Epidermal melanocyte (primary cell): ENCODE measurements at regions not wholly inside any gene's neighbourhood (a gene's known extent, or its start where the extent isn't known, plus 50 kb on each side); places are given as distances from the start of the nearest gene placed in this dataset.

Source experiments
- DNase-seq: peaks from one replicate; pipeline ENCODE4 v3.0.0; 2011; ENCODE audit warnings: low spot score; ENCODE audit not compliant: insufficient read length

GRCh38 chr3:72568083-72568482, 280.2 kb downstream of the SHQ1 start:
- no peak for DNase-seq

- no peak for DNase-seq
Observed at GRCh38 chr3:72567474-72567873, 280.8 kb downstream of the SHQ1 start.

GRCh38 chr3:72565593-72565992, 282.7 kb downstream of the SHQ1 start:
- no peak for DNase-seq

DNA sequence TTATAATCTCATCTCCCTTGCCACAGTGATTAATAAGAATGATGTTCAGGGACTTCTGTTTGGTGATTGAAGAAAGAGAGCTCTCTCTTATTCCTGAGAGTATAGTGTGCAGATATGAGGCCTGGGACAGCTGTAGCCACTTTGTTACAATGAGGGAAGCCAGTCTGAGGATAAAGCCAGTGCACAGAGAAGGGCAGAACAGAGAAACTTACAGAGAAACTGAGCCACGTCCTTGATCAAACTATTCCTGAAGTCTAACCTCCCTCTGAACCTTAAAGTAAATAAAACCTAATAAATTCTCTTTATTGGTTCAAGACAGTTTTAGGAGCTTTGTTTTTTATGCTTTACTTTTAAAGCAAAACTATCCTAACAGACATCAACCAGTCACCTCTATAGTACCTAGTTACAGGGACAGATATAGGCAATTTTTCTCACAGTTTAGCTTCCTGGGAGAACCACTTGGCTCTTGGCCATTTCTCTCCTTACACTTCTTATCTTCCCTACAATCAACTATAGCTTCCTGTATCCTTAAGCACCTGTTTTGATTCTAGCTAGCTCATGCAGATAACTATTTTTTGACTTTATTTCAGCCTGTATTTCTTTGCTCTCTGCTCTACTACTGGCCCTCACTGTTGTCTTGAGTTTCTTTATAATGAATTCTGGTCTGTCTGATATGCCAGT, 284.4 kb downstream of the SHQ1 start:
- DNase-seq: no peak

DNA sequence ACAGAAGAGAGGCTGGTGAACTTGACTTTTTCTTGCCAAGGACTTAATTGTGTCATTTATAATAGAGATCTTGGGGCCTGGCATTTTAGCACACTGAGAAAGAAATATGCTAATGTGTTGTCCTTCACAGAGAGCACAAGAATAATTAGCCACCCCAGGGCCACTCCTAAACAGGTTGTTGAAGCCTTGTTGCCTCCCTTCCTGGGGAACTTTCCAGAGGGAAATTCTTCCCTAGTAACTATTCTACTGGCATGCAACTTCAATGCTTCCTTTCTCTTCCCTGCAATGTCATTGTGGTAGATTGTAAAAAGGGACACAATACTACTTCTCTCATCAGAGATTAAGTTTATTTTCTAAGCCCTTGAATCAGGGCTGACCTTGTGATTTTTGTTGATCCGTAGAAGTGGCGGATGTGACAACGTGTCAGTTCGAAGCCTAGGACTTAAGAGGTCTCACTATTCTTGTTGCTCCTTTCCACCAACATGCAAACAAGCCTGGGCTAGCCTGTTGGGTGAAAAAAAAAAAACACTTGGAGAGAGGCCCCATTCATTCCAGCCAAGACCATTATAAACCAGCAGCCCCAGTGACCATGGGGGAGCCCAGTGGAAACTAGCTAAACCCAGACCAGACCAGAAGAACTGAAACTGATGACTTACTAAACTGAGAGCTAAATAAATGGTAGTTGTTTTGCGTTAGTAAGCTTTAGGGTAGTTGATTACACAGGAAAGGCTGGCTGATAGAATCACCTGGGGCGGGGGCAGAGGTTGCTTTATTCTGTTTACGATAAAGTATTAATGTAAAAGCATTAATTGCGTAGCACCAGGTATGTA, 287.2 kb downstream of the SHQ1 start:
- DNase-seq: no peak

GRCh38 chr3:72559385-72559784, 288.9 kb downstream of the SHQ1 start:
- no peak for DNase-seq

GRCh38 chr3:72558001-72558400, 290.2 kb downstream of the SHQ1 start:
- no peak for DNase-seq

- no peak for DNase-seq
Observed at GRCh38 chr3:72555714-72556113, 292.5 kb downstream of the SHQ1 start.

GRCh38 chr3:72554689-72555088, 293.6 kb downstream of the SHQ1 start:
- no peak for DNase-seq

DNA sequence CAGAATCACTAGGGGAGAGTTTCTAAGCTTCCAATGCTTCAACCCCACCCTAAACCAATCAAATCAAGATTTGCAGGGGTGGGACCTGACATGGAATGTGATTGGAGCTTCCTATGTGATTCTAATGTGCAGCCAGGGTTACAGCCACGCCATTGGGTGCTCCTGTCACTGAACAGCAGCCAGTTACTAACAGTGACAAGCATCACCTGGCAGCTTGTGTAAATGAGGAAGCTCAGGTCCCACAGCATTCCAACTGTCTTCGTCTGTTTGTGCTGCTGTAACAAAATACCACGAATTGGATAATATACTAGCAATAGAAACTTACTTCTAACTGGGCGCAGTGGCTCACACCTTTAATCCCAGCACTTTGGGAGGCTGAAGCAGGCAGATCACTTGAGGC, 294.9 kb downstream of the SHQ1 start:
- DNase-seq: no peak

DNA sequence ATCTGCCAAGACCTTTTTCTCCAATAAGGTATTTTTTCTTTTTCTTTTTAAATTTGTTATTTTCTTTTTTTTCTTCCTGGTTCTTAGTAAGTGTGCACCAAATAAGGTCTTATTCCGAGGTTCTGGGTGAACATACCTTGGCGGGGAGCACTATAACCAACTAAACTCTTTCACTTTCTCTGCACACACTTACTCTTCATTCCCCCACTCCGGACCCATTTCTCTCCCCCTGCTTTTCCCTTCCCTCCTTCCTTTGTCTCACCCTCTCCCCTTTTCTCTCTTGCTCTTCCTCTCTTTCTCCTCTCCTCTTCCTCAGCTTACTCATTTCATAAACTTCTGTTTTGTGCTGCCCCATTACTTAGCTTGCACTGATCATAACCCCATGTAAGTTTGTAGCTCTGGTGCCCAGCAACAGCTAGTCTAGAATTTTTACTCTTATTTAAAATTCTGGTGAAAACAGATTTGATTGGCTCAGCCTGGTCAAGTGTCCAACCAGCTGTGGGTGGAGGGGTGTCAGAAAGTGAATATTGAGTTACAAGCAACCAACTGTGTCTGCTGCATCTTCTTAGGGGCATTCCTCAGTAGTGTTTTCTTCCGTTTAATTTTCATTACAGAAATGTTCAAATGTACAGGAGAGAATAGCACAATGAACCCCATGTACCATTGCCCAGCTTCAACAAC, 297.5 kb downstream of the SHQ1 start:
- DNase-seq: no peak

GRCh38 chr3:72549761-72550581, 298.3 kb downstream of the SHQ1 start:
- no peak for DNase-seq

DNA sequence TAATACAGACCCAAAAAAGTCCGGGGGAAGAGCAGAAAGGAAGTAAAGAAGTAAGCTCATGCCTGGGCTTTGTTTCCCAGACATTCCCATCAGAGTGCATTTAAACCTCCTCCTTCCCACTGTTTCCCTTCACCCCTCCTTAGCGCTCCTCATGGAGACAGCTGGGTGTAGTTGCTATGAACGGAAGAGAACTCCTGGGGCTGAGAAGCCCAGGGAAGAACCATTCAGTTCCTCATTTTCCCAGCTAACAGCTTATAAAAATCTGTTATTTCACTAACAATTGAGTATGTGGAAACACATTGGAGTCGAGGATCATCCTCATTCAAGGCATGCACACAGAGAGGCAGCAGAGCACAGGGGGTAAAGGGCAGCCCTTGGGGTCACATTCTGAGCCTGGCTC, 299.3 kb downstream of the SHQ1 start:
- no peak for DNase-seq

GRCh38 chr3:72548461-72548860, 299.8 kb downstream of the SHQ1 start:
- no peak for DNase-seq

DNA sequence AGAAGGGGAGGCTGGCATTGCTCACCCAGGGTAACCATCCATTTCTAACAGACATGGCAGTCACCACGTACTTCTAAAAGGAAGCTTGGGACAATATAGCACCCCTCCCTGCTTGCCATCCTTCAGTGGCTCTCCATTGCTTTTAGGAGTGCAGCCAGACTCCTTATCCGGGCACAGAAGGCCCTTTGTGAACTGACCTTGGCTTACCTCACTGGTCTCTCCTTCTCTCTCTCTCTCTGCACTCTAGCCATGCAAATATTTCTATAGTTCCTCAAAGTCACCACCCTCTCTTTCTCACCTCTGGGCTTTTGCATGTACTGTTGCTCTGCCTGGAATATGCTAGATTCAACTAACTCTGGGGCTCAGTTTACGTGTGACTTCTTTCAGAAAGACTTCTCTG, 301.1 kb downstream of the SHQ1 start:
- no peak for DNase-seq

- no peak for DNase-seq
Observed at GRCh38 chr3:72544239-72544638, 304.0 kb downstream of the SHQ1 start.

GRCh38 chr3:72543246-72543645, 305.0 kb downstream of the SHQ1 start:
- no peak for DNase-seq

- no peak for DNase-seq
Observed at GRCh38 chr3:72542781-72543180, 305.5 kb downstream of the SHQ1 start.

DNA sequence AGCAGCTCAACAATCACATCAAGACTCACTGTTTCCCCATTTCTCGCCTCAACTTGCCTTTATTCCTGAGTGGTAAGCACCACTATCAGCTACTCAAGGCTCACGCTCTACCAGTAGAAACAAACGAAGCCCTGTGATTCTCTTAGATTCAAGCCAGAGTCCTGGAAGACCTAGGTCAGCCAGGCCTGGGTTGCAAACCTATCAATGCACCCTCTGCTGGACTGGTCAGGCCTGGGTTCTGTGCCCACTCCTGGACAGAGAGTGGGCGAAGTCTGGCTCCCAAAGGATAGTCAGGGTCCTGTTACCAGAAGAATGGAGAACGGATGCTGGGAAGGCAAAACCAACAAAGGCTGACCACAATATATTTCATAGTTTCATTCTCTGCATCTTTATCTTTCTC, 308.4 kb downstream of the SHQ1 start:
- no peak for DNase-seq

DNA sequence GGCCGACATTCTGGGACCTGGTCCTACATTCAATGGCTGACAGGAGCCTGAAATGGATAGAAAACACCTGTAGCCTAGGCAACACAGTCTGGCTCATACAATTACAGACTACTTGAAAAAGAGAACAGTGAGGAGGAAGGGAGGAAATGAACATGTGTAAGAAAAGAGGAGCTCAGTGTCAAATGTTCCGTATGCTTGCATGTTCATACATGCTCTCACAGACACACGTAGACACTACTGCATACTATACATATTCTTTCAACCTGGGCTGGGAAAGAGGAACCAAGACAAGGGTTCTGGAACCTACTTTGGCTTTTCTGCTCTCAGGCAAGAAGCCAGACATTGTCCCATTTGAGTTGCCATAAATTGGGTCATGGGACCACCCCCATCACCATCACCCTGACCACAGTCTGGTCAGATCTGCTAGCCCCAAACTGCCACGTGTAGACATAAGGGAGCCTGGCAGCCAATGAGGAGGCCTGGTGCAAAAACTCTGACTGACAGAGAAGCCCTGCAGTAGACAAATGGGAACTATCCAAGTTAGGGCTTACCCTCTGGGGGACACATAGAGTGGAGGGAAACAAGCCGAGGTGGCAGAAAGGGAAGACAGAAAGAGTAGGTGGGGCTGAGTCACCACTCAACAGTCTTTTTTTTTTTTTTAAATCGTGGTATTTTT, 310.0 kb downstream of the SHQ1 start:
- no peak for DNase-seq

DNA sequence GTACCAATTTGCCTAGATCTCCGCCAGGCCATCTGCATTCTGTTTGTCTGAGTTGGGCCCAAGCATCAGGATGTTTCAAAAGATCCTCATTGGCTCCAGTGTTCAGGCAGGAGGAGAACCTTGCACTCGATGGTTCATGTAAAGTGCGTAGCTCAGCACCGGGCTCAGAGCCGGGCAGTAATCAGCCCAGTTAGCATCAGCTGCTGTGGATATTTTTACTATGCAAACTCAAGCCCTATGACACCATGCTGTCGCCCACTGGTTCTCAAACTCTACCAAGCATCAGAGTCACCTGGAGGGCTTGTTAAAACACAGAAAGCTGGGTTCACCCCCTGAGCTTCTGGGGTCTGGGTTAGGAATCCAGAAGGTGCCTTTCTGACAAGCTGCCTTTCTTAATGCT, 310.8 kb downstream of the SHQ1 start:
- no peak for DNase-seq
